ELF-1 (cell line): ENCODE measurements at regions not wholly inside any gene's neighbourhood (a gene's known extent, or its start where the extent isn't known, plus 50 kb on each side); places are given as distances from the start of the nearest gene placed in this dataset.
A peak's percentile ranks its signal among the peaks of the same experiment; 100 is the strongest.
"Not testable (repeated sequence)": the region's sequence is repeated elsewhere in the genome, so short reads cannot be mapped to it uniquely, and the experiment has no call there.

Experiments
- DNase-seq: peaks from one replicate; pipeline ENCODE4 v3.0.0-alpha.2; 2016; ENCODE audit warnings: low read depth, low spot score

- DNase-seq: no peak
Measured at GRCh38 chr16:60143348-60143705, 1409.2 kb upstream of the GOT2 start.

- DNase-seq: no peak
Measured at GRCh38 chr16:60142619-60143347, 1408.7 kb upstream of the GOT2 start.

GRCh38 chr16:60137891-60138290, 1403.8 kb upstream of the GOT2 start:
- DNase-seq: no peak

DNA sequence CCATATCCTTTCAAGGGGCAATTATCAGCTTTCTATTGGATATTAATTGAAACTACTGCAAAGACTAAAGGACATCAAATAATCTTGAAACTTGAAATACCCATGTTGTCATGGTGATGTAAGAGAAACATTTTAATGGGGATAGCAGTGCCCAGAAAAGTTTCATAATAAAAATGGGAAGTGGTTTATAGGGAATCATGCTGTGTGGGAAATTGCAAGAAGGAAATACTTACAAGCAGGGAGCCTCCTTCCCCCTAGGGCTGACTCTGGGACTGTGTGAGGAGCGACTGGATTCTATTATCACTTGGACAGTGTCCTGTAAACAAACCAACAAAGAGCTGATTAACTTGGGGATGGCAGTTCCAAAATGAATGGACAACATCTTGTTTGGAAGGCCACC, 1393.1 kb upstream of the GOT2 start:
- DNase-seq: peak; percentile 31

DNA sequence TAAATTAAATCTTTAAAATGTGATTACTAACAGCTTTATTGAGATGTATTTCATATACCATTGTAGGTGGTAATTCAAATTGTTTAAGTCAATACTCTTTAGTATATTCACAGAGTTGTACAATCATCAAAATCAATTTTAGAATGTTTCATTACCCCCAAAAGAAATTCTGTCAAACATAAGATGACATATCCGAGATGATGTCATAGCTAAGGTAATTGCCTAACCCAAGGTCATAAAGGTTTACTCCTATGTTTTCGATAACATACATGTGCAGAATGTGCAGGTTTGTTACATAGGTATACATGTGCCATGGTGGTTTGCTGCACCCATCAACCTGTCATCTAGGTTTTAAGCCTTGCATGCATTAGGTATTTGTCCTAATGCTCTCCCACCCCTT, 1392.0 kb upstream of the GOT2 start:
- not testable (repeated sequence) for DNase-seq

DNA sequence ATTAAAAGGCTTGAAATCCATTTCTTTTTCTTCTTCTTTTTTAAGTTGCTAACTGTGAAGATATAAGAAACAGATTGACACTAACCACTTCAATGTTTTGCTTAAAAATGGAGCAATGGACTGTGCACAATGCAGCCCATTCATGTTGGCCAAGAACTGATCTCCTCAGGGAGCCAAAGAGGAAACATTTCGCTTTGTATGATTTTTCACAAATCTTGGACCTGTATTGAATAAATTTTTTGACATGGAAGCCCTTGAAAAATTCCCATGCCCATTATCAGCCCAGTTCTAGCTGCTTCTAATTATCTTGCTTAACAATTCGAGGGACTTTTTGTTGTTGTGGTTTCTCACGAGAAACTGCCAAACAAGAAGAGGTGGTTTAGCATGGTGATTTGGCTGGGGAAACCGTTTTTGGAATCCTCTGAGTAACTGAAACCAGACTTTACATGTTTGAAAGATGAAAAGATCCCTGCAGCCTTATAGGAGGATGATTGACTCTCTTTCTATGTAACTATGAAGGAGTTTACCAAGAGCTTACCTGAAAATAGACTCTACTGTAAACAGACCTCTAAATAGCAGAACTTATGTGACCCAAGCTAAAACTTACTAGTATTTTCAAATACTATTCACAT, 1389.4 kb upstream of the GOT2 start:
- DNase-seq: no peak

DNA sequence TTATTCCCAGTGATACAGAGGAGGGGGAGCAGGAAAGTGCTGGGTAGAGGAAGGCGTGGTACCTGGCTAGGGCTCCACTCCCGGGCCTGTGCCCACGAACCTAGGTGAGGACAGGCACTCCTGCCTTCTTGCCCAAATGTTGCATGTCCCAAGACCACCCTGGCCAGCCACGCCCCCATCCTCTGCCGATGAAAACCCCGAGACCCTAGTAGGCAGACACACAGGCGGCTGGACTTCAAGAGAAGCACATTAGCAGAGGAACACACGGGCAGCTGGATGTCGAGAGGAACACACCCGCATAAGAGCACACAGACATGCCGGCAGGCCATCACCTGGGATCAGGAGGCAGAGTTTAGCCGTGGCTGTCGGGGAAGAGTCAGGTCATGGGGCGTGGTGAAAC, 1386.5 kb upstream of the GOT2 start:
- no peak for DNase-seq

DNA sequence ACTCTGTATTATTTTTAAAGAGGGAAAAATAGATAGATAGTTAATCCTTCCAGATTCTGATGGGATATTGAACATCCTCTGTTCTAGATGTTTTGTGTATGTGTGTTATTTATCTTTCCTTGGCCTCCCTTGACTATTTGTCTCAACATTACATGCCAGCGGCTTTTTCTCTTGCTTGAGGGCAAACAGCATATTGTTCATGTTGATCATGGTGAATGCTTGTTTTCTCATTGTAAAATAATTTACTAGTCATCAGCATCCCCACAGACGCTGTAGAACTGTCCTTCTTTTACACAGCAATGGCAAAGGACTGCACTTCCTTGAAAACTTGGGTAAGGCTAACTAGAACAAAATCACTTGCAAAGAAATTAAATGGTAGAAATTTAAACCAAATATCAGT, 1376.4 kb upstream of the GOT2 start:
- no peak for DNase-seq

- no peak for DNase-seq
Measured at GRCh38 chr16:60107871-60108270, 1373.8 kb upstream of the GOT2 start.

DNA sequence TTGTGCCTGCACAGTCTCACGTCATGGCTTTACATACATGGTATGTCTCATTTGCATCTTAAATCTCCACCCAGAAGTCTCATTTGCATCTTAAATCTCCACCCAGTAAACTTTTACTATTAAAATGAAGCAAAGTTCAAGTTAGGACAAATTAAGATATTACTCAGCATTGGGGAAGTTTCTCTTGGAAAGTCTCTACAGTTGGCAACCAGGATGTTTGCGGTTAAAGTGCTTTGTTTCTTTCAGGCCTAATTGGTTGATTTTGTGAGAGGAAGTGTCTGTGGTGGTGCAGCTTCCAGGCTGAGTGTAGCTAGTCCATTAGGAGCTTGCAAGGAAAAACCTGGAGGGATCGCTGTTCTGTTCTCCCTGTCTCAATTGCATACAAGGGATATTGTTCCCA, 1373.3 kb upstream of the GOT2 start:
- no peak for DNase-seq

- no peak for DNase-seq
Measured at GRCh38 chr16:60100371-60100770, 1366.3 kb upstream of the GOT2 start.

DNA sequence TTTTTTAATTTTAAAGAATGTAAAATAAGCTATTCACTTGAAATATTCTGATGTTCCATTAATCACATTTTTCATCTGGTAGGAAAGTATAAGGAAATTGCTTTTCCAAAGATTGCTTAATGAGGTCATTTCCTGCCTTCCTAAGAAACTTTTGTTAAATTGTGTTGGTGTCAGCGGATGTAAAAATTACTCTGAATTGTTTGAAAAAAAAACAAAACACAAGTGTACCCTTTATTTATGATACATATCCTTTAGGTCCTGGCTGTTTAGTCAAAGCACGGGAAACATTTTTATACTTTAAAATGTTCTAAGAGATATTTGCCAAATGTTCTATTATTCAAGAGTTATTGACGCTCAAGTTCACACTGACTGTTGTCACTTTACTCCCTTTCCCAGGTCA, 1357.4 kb upstream of the GOT2 start:
- DNase-seq: no peak

DNA sequence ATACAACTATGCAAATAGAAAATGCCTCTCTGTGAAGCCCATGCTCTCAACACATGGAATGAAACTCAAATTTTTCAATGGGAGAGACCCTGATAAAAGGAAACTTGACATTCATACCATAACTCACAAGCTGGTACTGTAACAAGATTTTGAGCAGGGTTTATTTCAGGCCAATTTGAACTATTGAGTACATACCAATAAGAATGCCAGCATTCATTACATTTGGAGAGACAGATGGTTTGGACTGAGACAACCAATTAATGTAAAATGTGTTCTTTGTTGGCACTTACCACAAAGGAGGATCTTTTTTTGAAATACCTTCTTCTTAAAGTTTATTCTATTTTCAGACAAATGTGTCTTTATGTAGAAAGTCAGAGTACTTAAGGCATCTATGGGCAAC, 1357.0 kb upstream of the GOT2 start:
- no peak for DNase-seq

- DNase-seq: no peak
Measured at GRCh38 chr16:60087530-60087929, 1353.4 kb upstream of the GOT2 start.

GRCh38 chr16:60078819-60079218, 1344.7 kb upstream of the GOT2 start:
- DNase-seq: not testable (repeated sequence)

- no peak for DNase-seq
Measured at GRCh38 chr16:60077861-60078260, 1343.7 kb upstream of the GOT2 start.

- no peak for DNase-seq
Measured at GRCh38 chr16:60074378-60074777, 1340.3 kb upstream of the GOT2 start.

DNA sequence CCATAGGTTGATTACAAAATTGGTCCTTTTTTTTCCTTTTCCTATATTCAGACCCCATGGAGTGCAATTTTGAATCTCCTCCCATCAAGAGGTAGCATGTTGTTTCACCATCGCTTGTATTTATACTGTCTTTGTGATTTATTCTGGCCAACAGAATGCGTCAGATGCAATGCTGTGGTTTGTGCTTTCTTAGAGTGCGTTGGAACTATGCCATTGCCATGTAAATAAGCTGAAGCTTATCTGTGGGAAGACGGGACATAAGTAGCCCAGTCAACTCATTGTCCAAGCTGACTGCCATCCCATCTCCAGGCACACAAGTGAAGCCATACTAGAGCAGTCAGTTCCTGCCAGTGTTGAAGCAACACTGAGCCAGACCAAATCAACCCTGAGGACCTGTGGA, 1339.3 kb upstream of the GOT2 start:
- no peak for DNase-seq

DNA sequence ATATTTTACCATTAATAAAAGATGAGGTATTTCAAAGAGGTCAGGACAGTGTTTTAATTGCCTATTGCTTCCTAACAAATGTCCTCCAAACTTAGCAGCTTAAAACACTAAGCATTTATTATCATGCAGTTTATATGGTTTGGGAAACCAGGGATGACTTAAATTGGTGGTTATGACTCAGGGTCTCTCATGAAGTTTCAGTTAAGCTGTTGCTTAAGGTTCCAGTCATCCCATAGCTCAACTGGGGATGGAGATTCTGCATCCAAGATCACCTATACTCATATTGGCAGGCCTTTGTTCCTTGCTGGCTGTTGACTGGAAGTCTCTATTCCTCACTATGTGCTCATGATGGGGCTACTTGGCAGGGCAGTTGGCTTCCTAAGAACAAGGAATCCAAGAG, 1329.9 kb upstream of the GOT2 start:
- no peak for DNase-seq

GRCh38 chr16:60061396-60061795, 1327.3 kb upstream of the GOT2 start:
- DNase-seq: no peak

DNA sequence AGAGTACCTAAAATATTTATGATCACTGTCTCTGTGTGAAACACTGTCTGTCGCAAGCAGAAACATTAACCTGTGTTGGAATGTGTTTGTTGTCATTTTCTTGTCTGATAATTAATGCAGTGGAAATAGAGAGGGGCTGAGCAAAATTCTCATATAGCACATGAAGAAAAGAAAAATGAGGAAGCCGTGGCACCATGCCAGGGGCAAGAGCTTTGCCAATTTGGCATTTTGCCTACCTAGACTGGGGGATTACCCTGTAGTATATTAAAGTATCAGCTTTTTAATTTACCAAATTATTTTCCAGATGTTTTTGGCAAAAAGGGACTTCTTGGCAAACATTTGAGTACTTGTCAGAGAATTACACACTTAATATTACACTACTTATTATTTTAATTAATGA, 1326.6 kb upstream of the GOT2 start:
- DNase-seq: no peak

- DNase-seq: no peak
Measured at GRCh38 chr16:60059141-60059540, 1325.0 kb upstream of the GOT2 start.

- no peak for DNase-seq
Measured at GRCh38 chr16:60041671-60042070, 1307.6 kb upstream of the GOT2 start.

- no peak for DNase-seq
Measured at GRCh38 chr16:60031740-60032139, 1297.6 kb upstream of the GOT2 start.
